Transverse colon (tissue), 1 donor: ENCODE measurements at regions not wholly inside any gene's neighbourhood (a gene's known extent, or its start where the extent isn't known, plus 50 kb on each side); places are given as distances from the start of the nearest gene placed in this dataset.

Source experiments
- EP300 ChIP-seq: sonication (generic); formaldehyde crosslinking; IDR thresholded peaks from one replicate; pipeline ENCODE4 v1.6.1; 2017; ENCODE audit warnings: antibody characterized with exemption, low read depth
- POLR2A ChIP-seq: fragments of 450-650 bp; IDR thresholded peaks from one replicate; pipeline ENCODE4 v1.6.1; 2016; ENCODE audit warnings: antibody characterized with exemption, mild to moderate bottlenecking, moderate library complexity

GRCh38 chr4:34000356-34000755, 2244.0 kb downstream of the ARAP2 start:
- TF ChIP-seq POLR2A (no peak), EP300 (no peak)
